ENCODE measurements at regions not wholly inside any gene's neighbourhood (a gene's known extent, or its start where the extent isn't known, plus 50 kb on each side); places are given as distances from the start of the nearest gene placed in this dataset.

DNA sequence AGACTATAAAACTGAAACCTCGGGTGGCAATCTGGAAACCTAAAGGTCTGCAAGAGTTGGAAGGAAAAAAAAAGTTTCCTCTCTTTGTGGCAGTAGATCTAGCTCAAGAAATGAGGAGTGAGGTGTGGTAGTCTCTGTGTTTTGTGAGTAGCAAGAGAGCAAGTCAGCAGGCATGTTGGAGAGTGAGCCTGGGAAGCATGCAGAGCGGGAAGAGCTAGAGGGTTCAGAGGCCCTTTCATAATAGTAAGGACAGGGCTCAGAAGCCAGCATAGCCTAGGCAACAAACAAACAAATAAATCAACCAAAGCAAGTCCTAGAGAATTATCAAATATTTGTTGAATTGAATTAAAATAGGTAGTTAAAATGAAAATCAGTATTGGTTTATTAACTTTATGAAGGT lies 189.7 kb upstream of the CBLB start:
- TF ChIP-seq, protein P1, sequence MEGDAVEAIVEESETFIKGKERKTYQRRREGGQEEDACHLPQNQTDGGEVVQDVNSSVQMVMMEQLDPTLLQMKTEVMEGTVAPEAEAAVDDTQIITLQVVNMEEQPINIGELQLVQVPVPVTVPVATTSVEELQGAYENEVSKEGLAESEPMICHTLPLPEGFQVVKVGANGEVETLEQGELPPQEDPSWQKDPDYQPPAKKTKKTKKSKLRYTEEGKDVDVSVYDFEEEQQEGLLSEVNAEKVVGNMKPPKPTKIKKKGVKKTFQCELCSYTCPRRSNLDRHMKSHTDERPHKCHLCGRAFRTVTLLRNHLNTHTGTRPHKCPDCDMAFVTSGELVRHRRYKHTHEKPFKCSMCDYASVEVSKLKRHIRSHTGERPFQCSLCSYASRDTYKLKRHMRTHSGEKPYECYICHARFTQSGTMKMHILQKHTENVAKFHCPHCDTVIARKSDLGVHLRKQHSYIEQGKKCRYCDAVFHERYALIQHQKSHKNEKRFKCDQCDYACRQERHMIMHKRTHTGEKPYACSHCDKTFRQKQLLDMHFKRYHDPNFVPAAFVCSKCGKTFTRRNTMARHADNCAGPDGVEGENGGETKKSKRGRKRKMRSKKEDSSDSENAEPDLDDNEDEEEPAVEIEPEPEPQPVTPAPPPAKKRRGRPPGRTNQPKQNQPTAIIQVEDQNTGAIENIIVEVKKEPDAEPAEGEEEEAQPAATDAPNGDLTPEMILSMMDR (IDR thresholded peaks at IDR 0.05) = no peak
- TF ChIP-seq EZH2 (IDR thresholded peaks at IDR 0.05) = no peak

Data from neural progenitor cell (in vitro differentiated cells).